ENCODE measurements at regions not wholly inside any gene's neighbourhood (a gene's known extent, or its start where the extent isn't known, plus 50 kb on each side); places are given as distances from the start of the nearest gene placed in this dataset.

GRCh38 chr1:223033658-223034057, 109.4 kb downstream of the TLR5 start:
- no peaks in the 10 kb centered on the region for H4K20me1 ChIP-seq (ENCODE audit: insufficient read depth, low read length, poor library complexity, severe bottlenecking)
- TF ChIP-seq, protein P1, sequence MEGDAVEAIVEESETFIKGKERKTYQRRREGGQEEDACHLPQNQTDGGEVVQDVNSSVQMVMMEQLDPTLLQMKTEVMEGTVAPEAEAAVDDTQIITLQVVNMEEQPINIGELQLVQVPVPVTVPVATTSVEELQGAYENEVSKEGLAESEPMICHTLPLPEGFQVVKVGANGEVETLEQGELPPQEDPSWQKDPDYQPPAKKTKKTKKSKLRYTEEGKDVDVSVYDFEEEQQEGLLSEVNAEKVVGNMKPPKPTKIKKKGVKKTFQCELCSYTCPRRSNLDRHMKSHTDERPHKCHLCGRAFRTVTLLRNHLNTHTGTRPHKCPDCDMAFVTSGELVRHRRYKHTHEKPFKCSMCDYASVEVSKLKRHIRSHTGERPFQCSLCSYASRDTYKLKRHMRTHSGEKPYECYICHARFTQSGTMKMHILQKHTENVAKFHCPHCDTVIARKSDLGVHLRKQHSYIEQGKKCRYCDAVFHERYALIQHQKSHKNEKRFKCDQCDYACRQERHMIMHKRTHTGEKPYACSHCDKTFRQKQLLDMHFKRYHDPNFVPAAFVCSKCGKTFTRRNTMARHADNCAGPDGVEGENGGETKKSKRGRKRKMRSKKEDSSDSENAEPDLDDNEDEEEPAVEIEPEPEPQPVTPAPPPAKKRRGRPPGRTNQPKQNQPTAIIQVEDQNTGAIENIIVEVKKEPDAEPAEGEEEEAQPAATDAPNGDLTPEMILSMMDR (conservative IDR thresholded peaks at IDR 0.05; ENCODE audit: low read length), result no peak
- no peak for TF ChIP-seq EZH2phosphoT487 (IDR thresholded peaks at IDR 0.05; ENCODE audit: borderline replicate concordance)
- no peaks in the 10 kb centered on the region for H3K27me3 ChIP-seq (ENCODE audit: insufficient read depth, low read length, poor library complexity, severe bottlenecking)
- no peaks in the 10 kb centered on the region for H3K4me1 ChIP-seq (ENCODE audit: insufficient read depth, low read length, poor library complexity, severe bottlenecking)
- H2AFZ ChIP-seq (ENCODE audit: low read length), result no peak overlapping the region
- no peak overlapping the region for H3K4me3 ChIP-seq (ENCODE audit: low read length, poor library complexity, severe bottlenecking)
- no peaks in the 10 kb centered on the region for H3F3A ChIP-seq (ENCODE audit: low read depth)
- no peaks in the 10 kb centered on the region for H3K79me2 ChIP-seq (ENCODE audit: insufficient read depth, low read length)
- no peak overlapping the region for H3K4me2 ChIP-seq (ENCODE audit: low read depth, low read length, poor library complexity, severe bottlenecking)
- no peaks in the 10 kb centered on the region for H3K9me3 ChIP-seq (ENCODE audit: insufficient read depth, low read depth, low read length)
- no peaks in the 10 kb centered on the region for H3K9me2 ChIP-seq (replicated peaks; ENCODE audit: low read depth, low read length)
- no peaks in the 10 kb centered on the region for H3K36me3 ChIP-seq (ENCODE audit: insufficient read depth, low read length)
- H3K9ac ChIP-seq (ENCODE audit: low read depth, low read length, poor library complexity, severe bottlenecking), result no peak overlapping the region

DNA sequence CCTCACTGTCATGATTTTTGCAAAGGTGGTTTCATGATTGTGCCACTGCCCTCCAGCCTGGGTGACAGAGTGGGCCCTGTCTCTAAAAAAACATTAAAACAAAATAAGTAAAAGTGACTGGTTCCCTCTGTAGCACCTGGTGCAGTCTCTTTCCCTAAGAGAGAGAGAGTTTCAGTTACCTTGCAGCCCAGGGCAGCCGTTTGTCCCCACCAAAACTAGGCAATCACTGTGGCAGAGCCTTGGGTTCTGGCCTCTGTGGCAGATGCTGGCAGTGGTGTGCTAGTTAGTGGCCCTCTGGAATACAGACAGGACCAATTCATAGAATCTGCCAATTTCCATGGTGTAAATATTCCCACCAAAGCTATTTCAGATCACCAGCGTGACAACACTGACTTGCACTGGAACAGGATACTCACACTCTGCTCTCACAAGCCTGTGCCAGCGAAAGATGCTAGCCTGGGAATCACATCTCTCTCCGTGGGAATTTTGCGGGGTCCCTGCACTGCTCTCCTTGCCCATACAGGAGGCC, 108.7 kb downstream of the TLR5 start:
- Histone ChIP-seq H3K79me2 (ENCODE audit: insufficient read depth, low read length) (no peaks in the 10 kb centered on the region), H3K9ac (ENCODE audit: low read depth, low read length, poor library complexity, severe bottlenecking) (no peak overlapping the region)

DNA sequence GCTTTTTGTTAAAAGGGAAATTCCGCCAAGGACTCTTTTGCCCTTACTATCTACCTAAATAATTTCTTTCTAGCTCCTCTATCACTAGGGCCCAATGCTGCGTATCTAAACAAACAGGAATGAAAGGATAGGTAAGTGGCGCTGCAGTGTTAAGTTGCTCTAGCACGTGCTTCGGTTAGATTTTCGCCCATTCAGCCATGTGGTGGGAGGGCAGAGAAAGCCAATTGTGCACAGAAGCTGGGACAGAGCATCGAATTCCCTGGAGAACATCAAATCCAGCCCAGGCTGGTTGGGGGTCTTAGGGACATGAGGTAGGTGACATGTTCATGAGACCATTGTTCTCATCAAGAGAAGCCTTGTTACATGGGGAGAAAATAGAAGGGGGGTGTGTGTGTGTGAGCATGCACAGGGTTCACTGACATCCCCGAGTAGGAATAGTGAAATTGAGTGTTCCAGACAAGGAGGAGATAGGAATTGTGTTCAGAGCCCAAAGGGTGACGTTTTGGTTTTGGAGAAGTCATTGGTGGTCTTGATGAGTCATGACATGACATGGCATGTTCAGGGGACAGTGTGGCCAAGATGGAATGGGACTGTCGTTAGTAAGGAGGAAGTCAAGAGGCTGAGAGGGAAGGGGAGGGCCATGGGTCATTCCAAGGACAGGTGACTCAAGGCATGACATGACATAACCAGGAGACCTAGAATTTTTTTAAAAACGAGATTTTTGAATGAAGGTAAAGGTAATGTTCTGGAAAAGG, 107.1 kb downstream of the TLR5 start:
- H2AFZ ChIP-seq (ENCODE audit: low read length), result no peak overlapping the region
- no peak overlapping the region for H3K4me3 ChIP-seq (ENCODE audit: low read length, poor library complexity, severe bottlenecking)
- H4K20me1 ChIP-seq (ENCODE audit: insufficient read depth, low read length, poor library complexity, severe bottlenecking), result no peaks in the 10 kb centered on the region
- H3K79me2 ChIP-seq (ENCODE audit: insufficient read depth, low read length), result no peaks in the 10 kb centered on the region
- no peaks in the 10 kb centered on the region for H3K9me2 ChIP-seq (replicated peaks; ENCODE audit: low read depth, low read length)
- H3K27me3 ChIP-seq (ENCODE audit: insufficient read depth, low read length, poor library complexity, severe bottlenecking), result no peaks in the 10 kb centered on the region
- no peak for TF ChIP-seq EZH2phosphoT487 (IDR thresholded peaks at IDR 0.05; ENCODE audit: borderline replicate concordance)
- TF ChIP-seq, protein P1 (conservative IDR thresholded peaks at IDR 0.05; ENCODE audit: low read length), result no peak
- H3K36me3 ChIP-seq (ENCODE audit: insufficient read depth, low read length), result no peaks in the 10 kb centered on the region
- no peaks in the 10 kb centered on the region for H3F3A ChIP-seq (ENCODE audit: low read depth)
- no peaks in the 10 kb centered on the region for H3K9me3 ChIP-seq (ENCODE audit: insufficient read depth, low read depth, low read length)
- no peaks in the 10 kb centered on the region for H3K4me1 ChIP-seq (ENCODE audit: insufficient read depth, low read length, poor library complexity, severe bottlenecking)
- H3K9ac ChIP-seq (ENCODE audit: low read depth, low read length, poor library complexity, severe bottlenecking), result no peak overlapping the region
- no peak overlapping the region for H3K4me2 ChIP-seq (ENCODE audit: low read depth, low read length, poor library complexity, severe bottlenecking)

More for the DNA sequence above, 108.7 kb downstream of the TLR5 start:
- TF ChIP-seq EZH2phosphoT487 (IDR thresholded peaks at IDR 0.05; ENCODE audit: borderline replicate concordance), result no peak
- Histone ChIP-seq H4K20me1 (ENCODE audit: insufficient read depth, low read length, poor library complexity, severe bottlenecking) (no peaks in the 10 kb centered on the region), H3F3A (ENCODE audit: low read depth) (no peaks in the 10 kb centered on the region), H3K27me3 (ENCODE audit: insufficient read depth, low read length, poor library complexity, severe bottlenecking) (no peaks in the 10 kb centered on the region), H3K4me2 (ENCODE audit: low read depth, low read length, poor library complexity, severe bottlenecking) (no peak overlapping the region), H3K4me1 (ENCODE audit: insufficient read depth, low read length, poor library complexity, severe bottlenecking) (no peaks in the 10 kb centered on the region), H3K9me2 (replicated peaks; ENCODE audit: low read depth, low read length) (no peaks in the 10 kb centered on the region), H3K36me3 (ENCODE audit: insufficient read depth, low read length) (no peaks in the 10 kb centered on the region), H3K4me3 (ENCODE audit: low read length, poor library complexity, severe bottlenecking) (no peak overlapping the region), H2AFZ (ENCODE audit: low read length) (no peak overlapping the region), H3K9me3 (ENCODE audit: insufficient read depth, low read depth, low read length) (no peaks in the 10 kb centered on the region)

- no peak overlapping the region for H3K9ac ChIP-seq (ENCODE audit: low read depth, low read length, poor library complexity, severe bottlenecking)
- H2AFZ ChIP-seq (ENCODE audit: low read length), result no peak overlapping the region
- H3K36me3 ChIP-seq (ENCODE audit: insufficient read depth, low read length), result no peaks in the 10 kb centered on the region
- no peaks in the 10 kb centered on the region for H3K27me3 ChIP-seq (ENCODE audit: insufficient read depth, low read length, poor library complexity, severe bottlenecking)
- TF ChIP-seq, protein P1 (conservative IDR thresholded peaks at IDR 0.05; ENCODE audit: low read length), result no peak
- no peak for TF ChIP-seq EZH2phosphoT487 (IDR thresholded peaks at IDR 0.05; ENCODE audit: borderline replicate concordance)
- no peaks in the 10 kb centered on the region for H3K9me3 ChIP-seq (ENCODE audit: insufficient read depth, low read depth, low read length)
- no peaks in the 10 kb centered on the region for H3K79me2 ChIP-seq (ENCODE audit: insufficient read depth, low read length)
- no peaks in the 10 kb centered on the region for H4K20me1 ChIP-seq (ENCODE audit: insufficient read depth, low read length, poor library complexity, severe bottlenecking)
- H3K4me2 ChIP-seq (ENCODE audit: low read depth, low read length, poor library complexity, severe bottlenecking), result no peak overlapping the region
- no peaks in the 10 kb centered on the region for H3F3A ChIP-seq (ENCODE audit: low read depth)
- H3K9me2 ChIP-seq (replicated peaks; ENCODE audit: low read depth, low read length), result no peaks in the 10 kb centered on the region
- H3K4me1 ChIP-seq (ENCODE audit: insufficient read depth, low read length, poor library complexity, severe bottlenecking), result no peaks in the 10 kb centered on the region
- H3K4me3 ChIP-seq (ENCODE audit: low read length, poor library complexity, severe bottlenecking), result no peak overlapping the region
Measured at GRCh38 chr1:223036479-223036845, 106.6 kb downstream of the TLR5 start.

Measured in Loucy (cell line).